ENCODE measurements at regions not wholly inside any gene's neighbourhood (a gene's known extent, or its start where the extent isn't known, plus 50 kb on each side); places are given as distances from the start of the nearest gene placed in this dataset.
"Not testable (repeated sequence)": the region's sequence is repeated elsewhere in the genome, so short reads cannot be mapped to it uniquely, and the experiment has no call there.

DNA sequence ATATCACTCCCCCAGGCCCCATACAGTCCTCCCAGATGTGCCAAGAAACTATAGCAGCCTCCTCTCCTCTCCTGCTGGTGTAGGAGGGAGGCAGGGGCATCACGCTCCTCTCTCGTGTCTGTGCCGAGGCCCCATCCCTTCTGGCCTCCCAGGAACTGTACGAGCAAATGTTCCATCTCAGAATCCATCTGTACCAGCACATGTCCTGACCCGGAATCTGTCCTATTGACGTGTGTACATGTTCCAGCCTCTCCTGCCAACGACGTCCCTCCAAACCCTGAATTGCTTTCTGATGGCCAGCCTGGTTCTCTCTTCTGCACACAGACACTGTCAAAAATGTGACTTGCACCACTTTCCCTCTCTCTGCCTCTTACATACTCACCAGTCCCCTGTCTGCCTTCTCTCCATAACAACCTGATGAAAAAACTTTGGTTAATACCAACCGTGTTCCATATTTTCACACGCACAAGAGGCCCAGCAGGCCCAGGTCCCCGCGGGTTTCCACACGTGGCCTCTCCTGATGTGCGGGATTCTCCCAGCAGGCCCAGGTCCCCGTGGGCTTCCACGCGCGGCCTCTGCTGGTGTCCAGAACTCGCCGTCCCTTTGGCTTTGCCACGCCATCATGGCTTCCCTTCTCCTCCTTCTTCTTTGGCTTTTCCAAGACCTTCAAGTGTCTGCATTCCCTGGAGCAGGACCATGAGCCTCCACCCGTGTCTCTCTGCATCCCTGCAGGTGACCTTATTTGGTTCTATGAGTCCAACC lies 125.2 kb upstream of the THBS2 start:
- DNase-seq (ENCODE audit: low read depth, low spot score) = no peak

DNA sequence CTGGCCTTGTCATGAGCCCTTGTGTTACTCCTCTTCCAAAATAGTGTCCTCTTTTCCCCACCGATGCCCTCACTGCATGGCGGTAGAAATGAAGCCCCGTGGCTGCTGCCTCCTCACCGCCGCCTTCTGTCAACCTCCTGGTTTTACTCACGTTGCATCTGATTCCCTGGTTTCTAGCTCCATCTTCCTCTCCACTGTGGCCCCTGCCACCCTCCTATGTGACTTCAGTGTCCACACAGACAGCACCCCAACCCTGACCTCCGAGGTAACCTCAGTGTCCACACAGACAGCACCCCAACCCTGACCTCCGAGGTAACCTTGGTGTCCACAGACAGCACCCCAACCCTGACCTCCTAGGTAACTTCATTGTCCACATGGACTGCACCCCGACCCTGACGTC lies 122.8 kb upstream of the THBS2 start:
- no peak for DNase-seq (ENCODE audit: low read depth, low spot score)

DNA sequence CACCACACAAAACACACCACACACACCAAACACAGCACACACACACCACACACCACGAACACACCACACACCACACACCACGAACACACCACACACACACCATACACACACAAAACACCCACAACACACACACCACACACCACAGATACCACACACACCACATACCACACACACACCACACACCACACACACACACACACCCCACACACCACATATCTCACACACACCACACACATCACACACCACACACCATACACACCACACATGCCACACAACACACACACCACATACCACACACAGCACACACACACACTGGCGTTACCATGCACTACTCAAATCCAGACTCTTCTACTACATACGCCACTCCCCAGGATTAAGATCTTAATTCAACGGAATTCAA lies 118.9 kb upstream of the THBS2 start:
- no peak for DNase-seq (ENCODE audit: low read depth, low spot score)

DNA sequence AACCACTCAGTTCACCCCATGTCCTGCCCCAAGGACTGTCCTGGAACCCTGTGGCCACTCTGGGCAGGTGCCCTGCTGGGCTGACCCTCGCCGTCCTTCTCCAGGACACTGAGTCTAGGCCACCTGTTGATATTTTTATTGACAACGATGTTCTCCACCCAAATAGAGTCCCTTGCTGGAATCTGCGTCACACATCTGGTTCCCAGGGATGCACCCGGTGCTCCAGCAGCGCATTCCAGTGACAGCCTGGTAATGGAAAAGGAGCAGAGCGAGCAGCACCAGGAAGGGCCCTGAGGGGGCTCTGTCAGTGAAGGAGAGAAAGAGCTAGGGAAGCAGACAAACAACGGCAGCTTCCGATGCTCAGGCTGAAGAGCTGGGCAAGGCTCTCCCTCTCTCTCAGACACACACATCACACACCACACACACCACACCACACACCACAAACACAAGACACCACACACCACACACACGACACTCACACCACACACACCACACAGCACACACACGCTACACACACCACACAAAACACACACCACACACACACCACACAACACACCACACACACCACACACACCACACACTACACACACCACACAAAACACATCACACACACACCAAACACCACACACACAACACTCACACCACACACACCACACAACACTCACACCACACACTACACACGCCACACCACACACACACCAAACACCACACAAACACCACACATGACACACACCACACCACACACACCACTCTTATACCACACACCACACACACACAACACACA lies 117.9 kb upstream of the THBS2 start:
- peak; percentile 88 for DNase-seq (ENCODE audit: low read depth, low spot score)

DNA sequence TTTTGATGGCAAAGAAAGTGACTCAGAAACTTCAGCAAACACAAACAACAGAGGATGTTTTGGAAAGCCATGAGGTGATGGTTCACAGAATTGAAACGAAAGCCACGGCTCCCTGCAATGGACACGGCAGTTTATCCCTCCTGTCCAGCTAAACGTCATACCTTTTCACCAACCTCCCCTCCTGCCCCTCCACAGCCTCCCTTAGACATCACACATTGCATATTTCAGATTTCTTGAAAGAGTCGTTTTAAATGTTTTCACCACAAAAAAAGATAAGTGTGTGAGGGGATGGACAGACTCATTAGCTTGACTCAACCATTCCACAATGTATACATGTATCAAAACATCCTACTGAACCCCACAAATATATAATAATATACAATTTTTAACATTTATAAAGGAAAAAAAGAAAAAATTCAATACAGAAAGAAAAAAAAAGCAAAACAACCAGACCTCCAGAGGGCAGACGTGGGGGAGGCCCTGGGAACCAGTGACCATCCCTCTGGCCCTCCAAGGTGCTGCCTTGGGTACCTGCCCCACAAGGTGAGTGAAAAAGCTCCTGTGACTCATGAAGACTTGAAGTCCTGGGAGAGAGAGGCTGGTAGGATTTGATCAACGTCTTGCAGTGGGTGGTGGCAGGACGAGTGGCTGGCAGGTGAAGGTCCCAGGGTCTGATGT lies 117.2 kb upstream of the THBS2 start:
- no peak for DNase-seq (ENCODE audit: low read depth, low spot score)

DNA sequence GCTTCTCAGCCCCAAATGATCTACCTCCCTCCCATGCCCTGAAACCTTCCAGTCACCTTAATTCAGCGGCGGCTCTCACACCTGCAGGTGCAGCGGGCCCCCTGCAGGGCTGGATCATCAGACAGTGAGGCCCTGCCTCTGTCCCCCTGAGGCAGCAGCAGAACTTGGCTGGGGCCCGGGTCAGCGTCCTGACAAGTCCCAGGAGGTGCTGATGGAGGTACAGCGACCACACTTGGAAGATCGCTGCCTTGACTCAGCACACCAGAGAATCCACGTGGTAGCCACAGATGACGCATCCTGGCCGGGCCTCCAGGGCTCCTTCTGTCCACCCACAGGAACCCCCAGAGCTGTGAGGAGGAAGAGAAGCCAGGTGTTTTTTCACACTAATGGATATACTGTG lies 116.4 kb upstream of the THBS2 start:
- DNase-seq (ENCODE audit: low read depth, low spot score) = no peak

DNA sequence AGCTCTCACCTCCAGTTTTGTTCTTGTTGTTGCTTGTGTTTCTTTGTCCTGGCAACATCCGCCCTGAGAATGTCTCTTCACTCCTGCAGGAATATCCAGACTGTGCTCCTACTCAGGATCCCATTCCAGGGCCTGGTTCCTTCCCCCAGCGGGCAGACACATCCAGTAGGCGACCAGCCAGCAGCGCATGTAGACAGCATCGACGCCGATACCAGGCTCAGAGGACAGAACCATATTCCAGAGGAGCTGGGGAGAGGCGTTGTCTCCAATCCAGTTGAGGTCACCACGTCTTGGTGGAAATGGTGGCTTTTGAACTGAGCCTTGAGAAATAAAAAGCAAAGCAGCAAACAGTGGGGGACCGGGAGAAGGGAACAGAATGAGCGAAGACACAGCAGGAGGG lies 114.6 kb upstream of the THBS2 start:
- no peak for DNase-seq (ENCODE audit: low read depth, low spot score)

DNA sequence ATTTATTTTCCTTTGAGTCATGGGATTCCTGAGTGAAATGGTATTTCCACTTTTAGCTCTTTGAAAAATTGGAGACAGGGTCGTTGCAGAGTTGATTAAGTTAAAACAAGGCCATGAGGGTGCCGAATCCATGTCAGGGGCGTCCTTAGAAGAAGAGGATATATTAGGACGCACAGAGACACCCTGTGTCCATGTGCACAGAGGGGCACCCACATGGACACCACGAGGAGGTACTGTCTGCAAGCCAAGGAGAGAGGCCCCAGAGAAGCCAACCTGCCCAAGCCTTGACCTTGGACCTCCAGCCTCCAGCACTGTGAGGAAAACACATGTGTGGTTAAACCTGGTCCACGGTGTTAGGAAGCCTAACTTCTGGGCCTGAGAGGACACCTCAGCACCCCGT lies 113.9 kb upstream of the THBS2 start:
- no peak for DNase-seq (ENCODE audit: low read depth, low spot score)

DNA sequence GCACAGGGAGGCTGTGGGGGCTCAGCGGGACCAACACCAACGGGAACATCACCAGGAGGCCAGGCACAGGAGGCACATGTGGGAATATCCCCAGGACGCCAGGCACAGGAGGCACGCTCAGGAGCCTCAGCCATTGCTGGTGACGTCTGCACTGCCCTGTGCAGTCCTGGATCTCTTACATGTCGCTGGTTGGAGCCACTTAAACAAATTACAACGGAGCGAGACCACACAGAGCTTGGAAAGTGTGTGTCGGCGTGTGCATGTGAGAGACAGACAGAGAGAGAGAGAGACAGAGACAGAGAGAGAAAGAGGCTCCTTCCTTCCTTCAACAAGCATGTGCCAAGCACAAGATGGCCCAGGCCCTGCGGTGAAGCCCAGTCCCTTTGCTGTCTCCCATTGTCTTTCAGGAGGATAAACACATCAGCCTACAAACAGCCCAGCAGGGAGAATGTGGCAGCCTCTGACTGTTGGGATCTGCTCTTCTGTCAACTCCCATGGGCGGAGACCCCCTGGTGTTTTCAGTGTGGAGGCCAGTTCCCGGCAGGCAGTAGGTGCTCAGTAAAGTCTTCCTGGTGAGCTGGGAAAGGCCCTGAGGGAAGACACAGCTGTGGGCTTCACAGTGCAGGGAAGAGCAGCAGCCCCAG lies 112.7 kb upstream of the THBS2 start:
- no peak for DNase-seq (ENCODE audit: low read depth, low spot score)

DNA sequence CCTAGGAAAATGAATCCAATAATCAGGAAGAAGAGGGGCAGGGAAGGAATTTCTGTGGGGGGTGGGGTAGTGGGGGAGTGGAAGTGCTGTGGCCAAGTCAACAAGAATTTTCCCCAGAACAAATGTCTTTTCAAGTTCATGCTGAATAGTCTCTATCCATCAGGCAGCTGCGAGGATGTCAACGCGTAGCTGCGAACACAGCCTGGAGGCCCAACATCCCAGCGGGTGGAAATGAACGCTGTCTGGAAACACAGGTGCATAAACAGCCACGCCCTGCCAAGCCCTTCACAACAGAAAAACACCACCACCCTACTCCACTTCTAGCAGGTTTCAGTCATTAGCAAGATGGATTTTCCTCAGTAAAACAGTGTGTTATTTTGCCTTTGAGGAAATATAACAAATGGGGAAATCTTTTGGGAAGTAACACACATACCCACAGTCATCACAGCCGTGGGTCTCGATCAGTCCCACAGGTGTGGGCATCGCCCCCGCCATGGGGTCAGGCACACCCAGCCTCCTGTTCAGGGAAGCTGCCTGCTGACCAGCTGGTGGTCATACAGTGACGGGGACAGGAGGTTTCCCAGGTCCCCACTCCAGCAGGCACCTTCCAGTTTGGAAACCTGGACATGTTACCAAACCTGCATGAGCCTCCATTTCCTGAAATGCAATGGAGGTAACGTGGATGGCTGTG lies 112.1 kb upstream of the THBS2 start:
- DNase-seq (ENCODE audit: low read depth, low spot score) = no peak

DNA sequence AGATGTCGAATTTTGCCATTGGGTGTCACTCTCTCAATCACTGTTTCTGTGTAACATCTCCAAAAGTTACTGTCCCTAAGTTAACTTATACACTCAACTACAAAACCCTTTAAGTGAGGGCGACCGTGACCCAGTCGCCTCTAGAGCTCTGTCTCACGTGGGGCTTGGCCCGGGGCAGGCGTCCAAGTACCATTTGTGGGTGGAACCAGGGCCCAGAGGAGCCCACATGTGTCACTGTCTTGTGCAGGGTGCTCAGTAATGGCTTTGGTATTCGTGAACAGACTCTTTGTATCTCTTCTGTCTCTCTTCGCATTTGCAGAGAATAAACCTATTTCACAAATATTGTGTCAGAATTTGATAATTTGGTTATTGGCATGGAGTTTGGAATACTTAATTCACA lies 109.9 kb upstream of the THBS2 start:
- no peak for DNase-seq (ENCODE audit: low read depth, low spot score)

DNA sequence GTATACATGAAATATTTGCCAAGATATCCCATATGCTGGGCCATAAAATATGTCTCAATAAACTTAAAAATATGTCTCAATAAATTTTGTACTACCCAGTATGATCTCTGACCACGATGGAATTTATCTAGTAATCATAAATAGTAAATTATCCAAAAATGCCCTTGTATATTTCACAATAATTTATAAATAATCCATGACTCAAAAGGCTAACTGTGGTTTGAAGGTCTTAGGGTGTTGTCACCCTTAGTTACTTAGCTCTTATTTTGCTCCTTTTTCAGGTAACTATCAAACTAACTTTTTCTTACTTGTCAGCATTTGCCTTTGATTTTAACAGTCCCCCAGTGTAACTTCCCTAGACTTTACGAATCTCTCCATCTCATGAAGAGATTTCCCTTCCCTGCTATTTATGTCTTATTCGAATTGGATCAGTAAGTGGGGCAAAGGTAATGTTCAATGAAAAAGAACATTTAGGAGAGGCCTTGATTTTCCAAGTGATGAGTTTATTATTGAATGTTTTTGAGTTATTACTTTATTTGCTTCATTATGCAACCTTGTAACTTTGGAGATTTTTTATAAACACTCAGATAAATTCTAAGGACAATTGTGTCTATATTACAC lies 109.0 kb upstream of the THBS2 start:
- no peak for DNase-seq (ENCODE audit: low read depth, low spot score)

DNA sequence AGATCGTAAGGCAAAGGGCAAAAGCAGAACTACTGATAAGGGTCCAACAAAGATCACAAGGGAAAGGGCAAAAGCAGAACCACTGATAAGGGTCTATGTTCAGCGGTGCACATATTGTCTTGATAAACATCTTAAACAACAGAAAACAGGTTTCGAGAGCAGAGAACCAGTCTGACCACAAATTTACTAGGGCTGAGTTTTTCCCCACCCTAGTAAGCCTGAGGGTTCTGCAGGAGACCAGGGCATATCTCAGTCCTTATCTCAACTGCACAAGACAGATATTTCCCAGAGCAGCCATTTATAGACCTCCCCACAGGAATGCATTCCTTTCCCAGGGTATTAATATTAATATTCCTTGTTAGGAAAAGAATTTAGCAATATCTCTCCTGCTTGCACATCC lies 101.4 kb upstream of the THBS2 start:
- DNase-seq (ENCODE audit: low read depth, low spot score) = not testable (repeated sequence)

DNA sequence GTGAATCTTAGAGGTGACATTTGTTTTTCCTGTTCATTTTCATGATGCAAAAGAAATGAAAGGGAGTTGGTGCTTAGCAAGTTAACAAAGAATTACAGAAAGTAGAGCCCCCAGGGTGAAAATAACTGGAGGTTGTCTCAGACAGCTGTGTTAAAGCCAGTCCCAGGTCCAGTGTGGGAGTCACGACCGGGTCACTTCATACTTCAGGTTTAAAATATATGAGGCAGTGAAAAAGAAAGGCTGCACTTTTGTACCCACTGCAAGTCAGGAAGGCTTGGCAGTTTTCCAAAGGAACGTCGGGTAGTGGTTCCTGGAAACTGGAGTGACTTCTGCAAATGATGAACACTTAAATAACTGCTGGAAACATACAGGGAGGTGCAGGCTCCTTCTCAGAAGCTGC lies 91.5 kb upstream of the THBS2 start:
- no peak for DNase-seq (ENCODE audit: low read depth, low spot score)

DNA sequence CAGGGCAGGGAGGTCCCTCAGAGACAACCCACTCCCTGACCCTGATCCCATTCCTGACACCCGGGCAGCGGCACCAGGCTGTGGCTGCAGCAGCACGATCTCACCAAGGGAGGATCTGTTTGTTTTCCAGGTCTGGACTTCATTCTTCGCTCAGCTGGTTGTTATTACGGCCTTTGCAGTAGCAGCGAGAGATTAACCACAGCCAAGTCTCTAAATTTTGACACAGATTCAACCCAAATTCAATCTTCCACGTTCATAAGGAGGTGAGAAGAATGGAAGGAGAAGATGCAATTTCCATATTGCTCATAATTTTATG lies 91.1 kb upstream of the THBS2 start:
- DNase-seq (ENCODE audit: low read depth, low spot score) = no peak

DNA sequence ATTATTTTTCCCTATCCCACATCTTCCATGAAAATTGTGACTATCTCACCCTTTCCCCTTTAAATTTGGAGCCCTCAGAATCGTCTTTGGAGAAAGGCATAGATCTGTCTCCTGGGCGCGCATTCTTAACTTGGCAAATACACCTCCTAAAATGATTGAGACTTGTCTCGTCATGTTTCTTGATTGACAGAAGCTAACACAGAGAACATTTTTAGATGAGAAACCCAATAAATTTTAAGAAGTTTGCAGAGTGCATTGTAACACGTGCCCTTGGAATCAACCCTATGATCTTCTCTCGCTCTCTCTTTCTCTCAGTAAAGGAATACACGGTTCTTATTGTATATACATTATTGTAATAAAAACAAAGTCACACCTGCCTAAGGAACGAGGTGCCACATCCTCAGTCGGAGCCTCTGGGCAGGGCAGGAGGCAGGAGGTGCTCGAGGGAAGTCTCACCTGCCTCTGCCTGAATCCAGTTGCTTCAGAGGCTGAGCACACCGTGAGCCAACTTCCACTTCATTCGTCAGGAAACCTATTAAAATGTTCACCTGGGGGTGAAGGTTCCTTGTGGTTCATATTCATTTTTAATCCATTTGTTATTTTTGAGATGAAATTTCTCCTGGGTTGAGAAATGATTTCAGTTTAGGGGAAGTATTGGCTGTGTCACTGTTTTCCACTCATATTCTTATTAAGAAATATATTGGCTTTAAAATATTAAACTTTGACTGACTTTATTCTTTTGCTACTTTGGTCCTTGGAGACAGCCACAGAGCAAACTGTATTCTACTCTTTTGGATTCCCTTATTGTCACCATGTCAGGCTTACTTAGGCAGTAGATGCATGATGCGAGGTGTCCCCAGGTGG lies 90.5 kb upstream of the THBS2 start:
- no peak for DNase-seq (ENCODE audit: low read depth, low spot score)

DNA sequence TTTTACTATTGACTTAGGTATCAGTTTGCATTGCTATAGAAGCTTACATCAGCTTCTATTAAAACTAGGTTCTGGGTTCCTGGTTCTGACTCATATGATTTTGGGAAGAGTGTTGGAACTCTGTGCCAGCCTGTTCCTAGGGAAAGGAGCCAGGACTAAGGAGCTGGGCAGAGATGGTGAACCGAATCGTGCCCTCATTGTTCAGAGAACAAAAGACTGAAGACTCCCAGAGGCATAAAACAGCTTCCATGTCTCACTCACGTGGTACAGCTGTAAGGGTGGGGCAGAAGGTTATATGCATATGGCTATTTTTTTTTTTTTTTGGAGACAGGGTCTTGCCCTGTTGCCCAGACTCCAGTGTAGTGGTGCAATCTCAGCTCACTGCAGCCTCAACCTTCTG lies 89.1 kb upstream of the THBS2 start:
- no peak for DNase-seq (ENCODE audit: low read depth, low spot score)

DNA sequence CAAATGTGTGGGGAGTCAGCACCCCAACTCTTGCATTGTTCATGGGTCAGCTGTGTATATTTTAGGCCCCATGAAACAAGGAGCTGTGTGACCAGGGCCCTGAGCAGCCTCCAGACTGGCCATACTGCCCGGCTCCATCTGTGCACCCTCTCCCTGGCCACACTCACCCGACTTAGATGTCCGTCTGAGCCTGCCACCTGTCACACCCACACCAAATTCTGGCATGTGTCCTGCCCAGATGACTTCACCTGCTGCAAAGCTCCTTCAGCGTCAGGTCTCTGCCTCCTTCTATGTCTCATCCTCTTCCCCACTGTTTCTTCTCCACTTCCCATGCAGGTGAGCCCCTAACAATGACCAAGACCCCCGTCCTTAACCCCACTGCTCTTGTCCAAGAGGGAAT lies 88.1 kb upstream of the THBS2 start:
- no peak for DNase-seq (ENCODE audit: low read depth, low spot score)

DNA sequence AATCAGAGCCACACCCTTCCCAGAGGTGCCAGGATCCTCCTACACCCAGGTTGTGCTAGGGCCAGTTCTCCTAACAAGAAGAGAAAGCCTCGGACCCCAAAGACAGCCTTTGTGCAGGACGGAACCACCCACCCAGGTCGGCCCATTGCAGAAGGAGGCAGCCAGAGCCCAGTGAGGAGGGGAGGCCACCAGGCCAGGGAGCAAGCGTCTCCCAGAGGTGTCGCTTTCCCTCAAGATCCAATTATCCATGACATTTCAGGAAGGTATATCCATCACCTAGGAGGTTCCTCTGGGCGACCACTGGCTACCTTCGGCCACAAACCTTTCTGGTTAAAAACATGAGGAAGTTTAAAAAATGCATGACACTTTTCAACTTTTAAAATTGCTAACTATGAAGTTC lies 87.4 kb upstream of the THBS2 start:
- DNase-seq (ENCODE audit: low read depth, low spot score) = no peak

DNA sequence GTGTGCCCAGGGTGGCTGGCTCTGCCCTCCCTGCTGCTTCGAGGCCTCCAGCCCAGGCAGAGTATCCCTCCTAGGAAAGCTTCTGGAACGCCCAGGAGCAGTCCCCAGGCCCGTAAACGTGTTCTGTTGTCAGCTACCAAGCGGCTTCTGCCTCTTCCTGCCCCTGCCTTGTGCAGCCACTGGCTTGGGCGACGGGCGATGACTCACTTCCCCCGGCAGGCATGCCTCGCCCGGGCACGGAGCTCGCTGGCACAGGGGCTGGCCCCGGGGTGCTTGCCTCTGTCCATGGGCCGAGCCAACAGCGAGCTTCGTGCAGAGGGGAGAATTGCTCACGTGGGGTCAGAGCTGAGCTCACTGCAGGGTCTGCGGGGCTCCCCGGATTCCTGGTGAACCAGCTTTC lies 86.7 kb upstream of the THBS2 start:
- no peak for DNase-seq (ENCODE audit: low read depth, low spot score)
